Liver (tissue), 3 donors: ENCODE measurements at regions not wholly inside any gene's neighbourhood (a gene's known extent, or its start where the extent isn't known, plus 50 kb on each side); places are given as distances from the start of the nearest gene placed in this dataset.

Experiments
- JUND ChIP-seq, 2 donors: IDR thresholded peaks; 2 replicates each; pipeline ENCODE4 v1.6.1; 2016; ENCODE audit warnings: antibody characterized with exemption in 2 of 2
- RXRA ChIP-seq, 2 donors: IDR thresholded peaks; 2 replicates each; pipeline ENCODE4 v1.6.1; 2017 to 2018; ENCODE audit warnings: antibody characterized with exemption in 2 of 2, mild to moderate bottlenecking in 1 of 2
- YY1 ChIP-seq: IDR thresholded peaks from 2 replicates; pipeline ENCODE4 v1.6.1; 2016; ENCODE audit warnings: antibody characterized with exemption, mild to moderate bottlenecking
- TF ChIP-seq, protein P1 (sequence below): fragments of 150-350 bp; IDR thresholded peaks from 2 replicates; pipeline ENCODE4 v1.5.1; 2017; ENCODE audit warnings: improper control_type of control experiment, low read depth, low read length; ENCODE audit not compliant: missing input control
- TF ChIP-seq, protein P2 (sequence below): IDR thresholded peaks from 2 replicates; pipeline ENCODE4 v1.6.1; 2016; ENCODE audit warnings: antibody characterized with exemption
- donor health status: healthy.
- donor health status: healthy.

DNA sequence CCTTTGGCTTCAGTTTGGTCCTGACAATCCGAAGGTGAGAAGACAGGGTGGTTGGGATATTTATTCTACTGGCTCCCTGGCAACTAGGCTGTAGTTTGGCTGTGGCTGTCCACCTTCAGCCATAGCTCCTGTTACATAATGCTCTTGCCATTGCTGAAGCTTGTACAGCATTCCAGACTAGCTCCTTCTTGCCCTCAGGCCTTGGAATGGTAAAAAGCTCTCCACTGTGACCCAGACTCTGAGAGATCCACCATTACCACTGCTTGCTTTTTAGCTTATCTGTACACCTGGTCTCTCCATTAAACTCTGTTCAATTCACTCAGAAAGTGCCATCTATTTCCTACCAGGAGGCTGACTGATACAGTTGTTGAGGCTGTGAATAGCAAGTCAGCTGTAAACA is 231.8 kb upstream of the MON1B start:
- TF ChIP-seq, protein P1, sequence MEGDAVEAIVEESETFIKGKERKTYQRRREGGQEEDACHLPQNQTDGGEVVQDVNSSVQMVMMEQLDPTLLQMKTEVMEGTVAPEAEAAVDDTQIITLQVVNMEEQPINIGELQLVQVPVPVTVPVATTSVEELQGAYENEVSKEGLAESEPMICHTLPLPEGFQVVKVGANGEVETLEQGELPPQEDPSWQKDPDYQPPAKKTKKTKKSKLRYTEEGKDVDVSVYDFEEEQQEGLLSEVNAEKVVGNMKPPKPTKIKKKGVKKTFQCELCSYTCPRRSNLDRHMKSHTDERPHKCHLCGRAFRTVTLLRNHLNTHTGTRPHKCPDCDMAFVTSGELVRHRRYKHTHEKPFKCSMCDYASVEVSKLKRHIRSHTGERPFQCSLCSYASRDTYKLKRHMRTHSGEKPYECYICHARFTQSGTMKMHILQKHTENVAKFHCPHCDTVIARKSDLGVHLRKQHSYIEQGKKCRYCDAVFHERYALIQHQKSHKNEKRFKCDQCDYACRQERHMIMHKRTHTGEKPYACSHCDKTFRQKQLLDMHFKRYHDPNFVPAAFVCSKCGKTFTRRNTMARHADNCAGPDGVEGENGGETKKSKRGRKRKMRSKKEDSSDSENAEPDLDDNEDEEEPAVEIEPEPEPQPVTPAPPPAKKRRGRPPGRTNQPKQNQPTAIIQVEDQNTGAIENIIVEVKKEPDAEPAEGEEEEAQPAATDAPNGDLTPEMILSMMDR = no peak
- TF ChIP-seq YY1 = no peak
- no peak for TF ChIP-seq RXRA (IDR thresholded peaks at IDR 0.05)
- no peak for TF ChIP-seq JUND (IDR thresholded peaks at IDR 0.05)
- TF ChIP-seq, protein P2, sequence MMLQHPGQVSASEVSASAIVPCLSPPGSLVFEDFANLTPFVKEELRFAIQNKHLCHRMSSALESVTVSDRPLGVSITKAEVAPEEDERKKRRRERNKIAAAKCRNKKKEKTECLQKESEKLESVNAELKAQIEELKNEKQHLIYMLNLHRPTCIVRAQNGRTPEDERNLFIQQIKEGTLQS = no peak
